NCI-H2029 (cell line): ENCODE measurements at regions not wholly inside any gene's neighbourhood (a gene's known extent, or its start where the extent isn't known, plus 50 kb on each side); places are given as distances from the start of the nearest gene placed in this dataset.
"Not testable (repeated sequence)": the region's sequence is repeated elsewhere in the genome, so short reads cannot be mapped to it uniquely, and the experiment has no call there.

Experiments used
- DNase-seq: peaks from one replicate; lab custom pipeline; 2025; lab: John Stamatoyannopoulos, UW

DNA sequence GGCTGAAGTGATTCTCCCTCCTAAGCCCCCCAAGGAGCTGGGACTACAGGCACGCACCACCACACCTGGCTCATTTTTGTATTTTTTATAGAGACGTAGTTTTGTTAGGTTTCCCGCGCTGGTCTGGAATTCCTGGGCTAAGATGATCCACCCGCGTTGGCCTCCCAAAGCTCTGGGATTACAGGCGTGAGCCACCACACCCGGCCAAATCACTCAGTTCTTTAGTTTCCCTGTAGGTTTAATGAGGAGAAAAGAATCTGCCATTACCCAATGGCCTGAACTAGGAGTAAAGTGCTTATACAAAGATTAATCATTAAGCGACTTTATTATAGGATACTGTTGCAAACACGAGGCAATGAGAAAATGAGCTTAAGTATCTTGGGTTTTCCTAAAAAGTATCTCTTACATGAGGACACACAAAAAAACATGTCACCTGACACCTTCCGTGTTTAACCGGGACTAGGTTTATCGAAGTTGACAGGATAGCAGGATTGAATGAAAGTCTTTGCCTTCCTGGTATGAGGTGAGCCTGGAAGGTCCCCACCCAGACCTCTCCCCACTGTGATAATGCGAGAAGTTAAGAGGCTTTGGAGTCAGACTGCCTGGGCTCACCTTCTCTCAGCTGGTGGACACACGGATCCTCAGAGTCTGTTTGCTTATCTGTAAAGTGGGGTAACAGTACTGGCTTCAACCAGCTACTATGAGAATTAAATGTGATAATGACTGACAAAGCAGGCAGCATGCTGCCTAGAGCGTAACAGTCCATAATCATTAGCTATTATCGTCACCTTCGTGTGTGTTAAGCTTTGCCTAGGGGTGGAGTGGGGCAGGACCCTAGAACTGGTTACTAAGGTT, 133.5 kb upstream of the KRAS start:
- DNase-seq, result no peak

DNA sequence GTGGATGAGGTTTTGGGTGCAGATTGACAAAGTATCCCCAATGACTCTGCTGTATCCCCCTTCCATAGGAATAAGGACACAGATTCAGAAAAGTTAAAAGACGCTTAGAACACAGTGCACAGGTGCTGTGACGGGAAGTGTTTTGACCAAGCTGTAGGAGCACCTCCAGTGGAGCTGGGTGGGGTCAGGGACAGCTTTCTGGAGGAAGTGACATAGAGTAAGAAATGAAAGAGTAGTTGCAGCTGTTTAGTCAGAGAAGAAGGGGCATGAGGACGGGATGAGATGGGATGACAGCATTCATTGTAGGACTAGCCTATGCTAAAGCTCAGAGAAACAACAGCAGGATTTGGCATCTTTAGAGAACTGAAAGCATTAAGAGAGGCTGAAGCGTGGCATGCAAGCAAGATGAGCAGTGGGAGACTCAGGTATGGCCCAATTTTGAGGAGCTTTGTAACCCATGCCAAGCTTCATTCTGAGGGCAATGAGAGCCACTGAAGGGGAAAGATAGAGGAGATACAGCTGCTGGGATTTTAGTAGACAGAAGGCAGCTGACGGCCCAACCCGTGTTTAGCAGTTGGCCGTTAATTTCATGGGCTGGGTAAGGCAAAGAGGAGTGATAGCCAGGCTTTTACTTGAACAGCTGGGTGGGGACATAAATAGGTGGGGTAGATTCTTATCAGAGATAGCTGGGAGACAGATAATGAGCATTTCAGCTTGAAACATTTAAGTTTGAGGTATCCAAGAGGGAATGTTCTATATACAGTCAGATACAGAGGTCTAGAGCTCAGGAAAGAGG, 131.8 kb upstream of the KRAS start:
- no peak for DNase-seq

DNA sequence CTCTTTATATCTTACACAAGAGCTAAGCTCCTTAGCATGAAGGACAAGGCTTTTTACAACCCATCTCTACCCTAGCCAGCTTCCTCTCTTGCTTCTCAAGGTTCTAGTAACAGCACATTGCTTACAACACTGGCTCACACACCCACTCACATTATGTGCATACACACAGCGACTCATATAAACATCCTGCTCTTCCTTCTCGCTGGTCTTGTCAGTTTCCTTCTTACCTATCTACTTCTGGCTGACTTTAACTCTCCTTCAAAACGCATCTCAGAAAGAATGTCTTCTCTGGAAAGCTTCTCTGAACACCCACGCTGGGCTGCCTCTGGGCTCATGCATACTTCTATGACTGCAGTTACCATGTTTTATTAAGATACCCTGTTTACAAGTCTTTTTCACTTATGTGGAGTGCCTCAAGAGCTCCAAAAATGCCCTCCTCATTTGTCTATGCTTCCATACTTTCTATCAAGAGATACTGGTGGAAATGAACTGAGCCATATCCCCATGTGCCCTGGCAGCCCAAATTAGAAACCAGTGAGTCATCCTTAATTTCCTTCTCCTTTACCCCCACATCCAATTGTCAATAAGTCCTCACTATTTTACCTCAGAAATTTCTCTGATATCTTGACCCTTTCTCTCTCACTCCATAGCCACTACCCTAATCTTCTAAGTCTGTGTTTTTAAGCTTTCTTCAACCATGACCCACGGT, 126.9 kb upstream of the KRAS start:
- DNase-seq, result no peak

DNA sequence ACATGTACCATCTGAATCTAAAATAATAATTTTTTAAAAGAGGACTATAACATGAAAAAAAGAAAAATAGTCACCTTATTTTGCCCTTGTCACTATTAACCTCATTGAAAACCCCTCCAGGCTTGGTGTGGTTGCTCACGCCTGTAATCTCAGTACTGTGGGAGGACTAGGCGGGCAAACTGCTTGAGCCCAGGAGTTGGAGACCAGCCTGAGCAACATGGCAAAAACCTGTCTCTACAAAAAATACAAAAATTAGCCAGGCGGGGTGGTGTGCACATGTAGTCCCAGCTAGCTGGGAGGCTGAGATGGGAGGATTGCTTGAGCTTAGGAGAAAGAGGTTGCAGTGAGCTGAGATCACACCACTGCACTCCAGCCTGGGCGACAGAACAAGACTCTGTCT, 126.3 kb upstream of the KRAS start:
- no peak for DNase-seq

DNA sequence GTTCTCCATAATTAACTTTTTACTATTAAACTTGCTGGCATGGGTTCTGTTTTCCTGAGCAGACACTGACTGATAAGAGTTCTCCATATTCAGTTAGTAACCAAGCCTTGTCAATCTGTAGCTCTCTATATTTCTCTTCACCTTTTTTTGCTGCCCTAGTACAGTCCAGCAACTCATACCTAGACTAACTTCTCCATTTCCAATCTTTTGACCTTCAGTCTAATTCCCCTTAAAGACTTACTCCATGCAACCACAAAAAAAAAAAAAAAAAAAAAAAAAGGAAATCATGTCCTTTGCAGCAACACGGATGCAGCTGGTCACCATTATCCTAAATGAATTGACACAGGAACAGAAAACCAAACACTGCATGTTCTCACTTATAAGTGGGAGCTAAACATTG, 125.7 kb upstream of the KRAS start:
- DNase-seq, result no peak

DNA sequence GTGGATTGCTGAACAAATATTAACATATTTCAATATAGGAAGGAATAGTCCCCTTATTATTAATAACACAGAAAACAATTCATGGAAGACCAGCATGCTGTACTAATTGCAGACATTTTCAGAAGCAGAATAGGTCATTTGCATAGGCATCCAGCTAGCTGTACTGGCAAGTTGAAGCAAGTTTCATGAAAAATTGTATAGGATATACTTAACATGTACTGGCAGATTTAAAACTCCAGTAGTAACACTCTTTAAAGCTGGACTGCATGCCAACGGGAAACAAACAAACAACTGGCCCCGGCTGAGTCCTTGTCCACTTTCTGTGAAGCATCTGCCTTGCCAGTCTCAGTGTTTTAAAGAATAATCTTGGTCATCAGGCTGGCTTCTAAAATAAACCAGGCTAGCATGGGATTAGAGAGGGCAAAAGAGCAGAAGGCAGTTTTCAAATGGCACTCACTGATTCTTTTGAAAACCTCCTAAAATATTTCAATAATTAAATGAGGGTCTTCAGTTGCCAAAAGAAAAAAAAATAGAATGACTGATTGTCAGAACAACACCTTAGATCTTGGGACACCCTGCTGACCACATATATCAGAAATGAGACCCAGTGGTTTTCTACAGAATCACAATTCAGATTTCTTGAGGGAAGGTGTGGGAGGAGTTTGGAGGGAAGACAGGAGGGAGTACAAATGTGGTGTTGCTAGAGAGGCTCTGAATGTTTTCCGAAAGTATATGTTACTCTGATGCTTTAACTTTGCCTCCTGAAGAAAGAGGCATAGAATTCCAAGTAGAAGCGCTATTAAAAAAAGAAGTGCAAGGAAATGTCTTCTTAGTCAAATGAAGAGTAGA, 122.5 kb upstream of the KRAS start:
- no peak for DNase-seq

DNA sequence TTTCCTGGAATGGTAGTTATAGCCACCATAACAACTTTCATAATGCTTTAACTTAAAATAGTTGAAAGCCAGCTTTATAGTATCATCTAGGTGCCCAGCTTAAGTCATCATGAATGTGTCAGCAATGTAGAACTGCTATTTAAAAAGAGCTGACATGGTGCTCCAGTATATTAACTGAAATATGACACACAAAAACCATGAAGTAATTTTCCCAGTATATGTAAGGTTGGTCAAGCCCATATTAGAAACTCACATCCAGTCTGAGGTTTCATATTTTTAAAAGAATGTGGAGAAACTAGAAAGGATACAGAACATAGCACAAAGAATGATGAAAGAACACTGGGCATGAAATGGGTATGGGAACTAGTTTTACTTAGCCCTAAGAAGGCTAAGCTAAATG, 121.3 kb upstream of the KRAS start:
- DNase-seq, result no peak

DNA sequence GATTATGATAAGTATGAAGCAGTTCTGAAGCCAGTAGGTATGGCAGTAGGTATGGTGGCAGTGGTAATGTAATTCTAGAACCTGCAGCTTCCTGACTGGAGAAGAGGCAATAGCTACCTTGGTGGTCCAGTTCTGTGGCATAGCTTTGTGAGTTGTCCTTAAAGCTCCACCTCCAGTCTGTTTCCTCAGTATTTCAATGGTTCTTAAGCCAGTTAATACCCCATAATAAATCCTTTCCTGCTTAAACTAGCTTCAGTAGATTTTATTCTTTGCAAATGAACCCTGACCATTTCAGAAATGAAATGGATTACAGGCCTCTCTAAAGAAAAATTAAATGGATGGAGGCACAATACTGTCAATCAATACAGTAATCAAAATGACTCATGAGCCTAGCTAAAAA, 117.8 kb upstream of the KRAS start:
- DNase-seq, result no peak

DNA sequence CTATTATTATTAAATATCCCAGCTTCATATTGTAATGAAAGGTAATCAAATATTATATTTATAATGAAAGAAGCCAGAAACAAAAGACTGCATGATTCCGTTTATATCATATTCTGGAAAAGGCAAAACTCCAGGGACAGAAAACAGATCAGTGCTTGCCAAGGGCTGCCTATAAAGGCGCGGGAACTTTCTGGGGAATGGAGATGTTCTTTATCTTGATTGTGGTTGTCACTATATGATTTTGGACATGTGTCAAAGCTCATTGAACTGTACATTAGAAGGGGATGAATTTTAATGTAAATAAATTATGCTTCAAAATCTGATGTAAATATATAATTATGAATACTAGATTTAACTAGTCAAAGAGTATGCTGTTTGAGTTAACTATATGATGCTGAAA, 115.4 kb upstream of the KRAS start:
- DNase-seq, result no peak

DNA sequence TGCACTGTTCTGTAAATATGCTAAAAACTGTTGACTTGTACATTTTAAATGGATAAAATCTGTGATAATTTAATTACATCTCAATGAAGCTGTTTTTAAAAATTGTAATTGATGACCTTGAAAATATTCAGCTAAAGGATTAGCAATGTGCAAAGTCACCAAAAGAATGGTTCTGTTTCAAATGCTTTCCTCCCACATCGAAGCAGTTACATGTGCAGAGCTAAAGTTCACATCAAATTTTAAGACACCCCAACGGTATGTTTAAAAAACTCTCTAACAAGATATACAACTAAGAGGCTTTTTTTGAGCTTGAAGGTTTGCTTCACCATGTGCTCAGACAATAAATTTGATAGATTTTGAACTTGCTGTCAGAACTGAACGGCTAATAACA, 114.6 kb upstream of the KRAS start:
- no peak for DNase-seq

DNA sequence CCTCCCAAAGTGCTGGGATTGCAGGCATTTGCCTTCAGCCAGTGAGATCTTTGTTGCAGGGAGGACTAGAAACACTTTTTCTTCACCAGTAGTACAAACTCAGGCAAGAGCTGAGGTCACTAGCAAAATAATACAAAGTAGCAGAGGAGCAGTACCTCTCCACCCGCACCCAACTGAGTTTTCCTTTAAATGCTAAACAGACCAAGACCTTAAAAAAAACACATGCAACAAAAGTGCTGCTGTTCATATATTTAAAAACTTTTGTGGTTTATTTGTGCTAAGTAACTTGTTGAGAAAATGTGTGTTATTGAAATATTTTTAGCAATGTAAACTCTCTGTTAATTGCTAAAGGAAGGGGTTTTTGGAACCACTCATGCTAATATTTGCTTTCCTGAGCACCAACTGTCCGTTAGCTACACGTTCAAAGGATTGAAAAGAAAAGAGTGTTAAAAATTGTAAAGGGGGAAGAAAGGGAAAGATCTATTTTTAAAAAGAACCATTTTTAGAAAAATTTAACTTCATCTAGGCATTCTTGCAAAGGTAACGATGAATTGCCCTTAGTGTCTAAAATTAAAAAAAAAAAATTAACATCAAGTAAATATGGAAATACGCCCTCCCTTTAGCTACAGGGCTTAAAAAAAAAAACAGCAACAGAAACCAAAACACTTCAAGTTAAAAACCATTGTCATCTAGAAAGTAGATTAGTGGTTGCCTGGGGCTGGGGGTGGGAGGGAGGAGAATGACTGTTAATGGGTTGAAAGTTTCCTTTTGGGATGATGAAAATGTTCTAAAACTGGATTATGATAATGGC, 114.0 kb upstream of the KRAS start:
- DNase-seq, result no peak

DNA sequence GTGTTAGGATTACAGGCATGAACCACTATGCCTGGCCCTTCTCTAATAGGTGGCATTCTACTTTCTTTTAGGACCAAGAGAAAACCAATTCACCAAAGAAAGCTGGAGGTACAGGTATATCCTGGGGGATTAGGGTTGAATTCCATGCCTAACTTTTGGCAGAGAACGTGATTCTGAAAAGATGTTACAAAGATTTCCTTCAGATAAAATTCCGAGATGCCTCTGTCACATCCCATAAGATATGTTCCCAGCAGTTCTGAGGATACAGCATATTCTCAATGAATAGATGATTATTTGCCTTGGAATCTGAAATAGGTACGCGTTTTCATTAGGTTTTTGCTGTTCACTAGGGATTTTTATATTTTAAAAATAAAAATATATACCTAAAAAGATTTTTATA, 111.9 kb upstream of the KRAS start:
- no peak for DNase-seq

DNA sequence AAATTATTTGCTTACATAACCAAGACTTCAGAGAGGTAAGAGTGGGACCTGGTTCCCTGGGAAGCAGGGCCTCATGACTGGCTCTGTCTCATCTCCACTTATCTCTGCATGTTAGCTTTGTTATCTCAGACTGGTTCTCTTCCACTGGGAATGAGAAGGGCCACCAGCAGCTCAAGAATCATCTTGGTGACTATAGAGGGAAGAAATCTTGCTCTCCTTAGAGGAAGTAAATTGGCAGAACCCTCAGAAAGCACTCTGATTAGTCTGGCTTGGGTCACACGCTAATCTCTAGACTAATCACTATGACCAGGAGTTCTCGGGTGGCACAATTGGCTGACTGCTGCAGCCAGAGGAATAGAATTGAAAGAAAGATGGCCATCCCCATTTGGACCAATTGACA, 110.8 kb upstream of the KRAS start:
- DNase-seq, result no peak

DNA sequence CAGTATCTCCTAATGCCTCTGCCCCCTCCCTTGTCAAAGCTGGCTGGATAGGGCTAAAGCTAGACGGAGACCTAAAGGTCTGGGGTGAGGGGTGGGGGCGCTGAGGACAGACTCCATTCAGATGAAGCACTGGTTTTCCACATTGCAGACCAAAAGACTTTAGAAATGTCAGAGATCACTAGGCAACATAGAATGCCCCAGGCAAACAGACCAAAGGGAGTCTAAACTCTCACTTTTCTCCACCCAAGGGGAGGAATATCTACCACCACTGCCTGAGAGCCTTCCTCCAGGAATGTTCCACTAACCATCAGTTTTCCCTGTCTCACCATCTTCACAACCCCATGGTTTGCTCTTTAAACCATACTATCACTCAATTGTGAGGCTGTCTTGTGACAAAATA, 106.9 kb upstream of the KRAS start:
- DNase-seq, result no peak

DNA sequence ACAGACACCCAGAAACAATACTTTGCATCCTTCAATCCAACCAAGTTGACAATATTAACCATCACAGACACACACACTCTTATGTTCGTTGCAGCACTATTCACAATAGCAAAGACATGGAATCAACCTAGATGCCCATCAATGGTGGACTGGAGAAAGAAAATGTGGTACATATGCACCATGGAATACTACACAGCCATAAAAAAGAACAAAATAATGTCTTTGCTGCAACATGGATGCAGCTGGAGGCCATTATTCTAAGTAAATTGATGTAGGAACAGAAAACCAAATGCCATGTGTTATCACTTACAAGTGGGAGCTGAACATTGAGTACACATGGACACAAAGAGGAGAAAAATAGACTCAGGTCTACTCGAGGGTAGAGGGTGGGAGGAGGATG, 102.2 kb upstream of the KRAS start:
- not testable (repeated sequence) for DNase-seq

DNA sequence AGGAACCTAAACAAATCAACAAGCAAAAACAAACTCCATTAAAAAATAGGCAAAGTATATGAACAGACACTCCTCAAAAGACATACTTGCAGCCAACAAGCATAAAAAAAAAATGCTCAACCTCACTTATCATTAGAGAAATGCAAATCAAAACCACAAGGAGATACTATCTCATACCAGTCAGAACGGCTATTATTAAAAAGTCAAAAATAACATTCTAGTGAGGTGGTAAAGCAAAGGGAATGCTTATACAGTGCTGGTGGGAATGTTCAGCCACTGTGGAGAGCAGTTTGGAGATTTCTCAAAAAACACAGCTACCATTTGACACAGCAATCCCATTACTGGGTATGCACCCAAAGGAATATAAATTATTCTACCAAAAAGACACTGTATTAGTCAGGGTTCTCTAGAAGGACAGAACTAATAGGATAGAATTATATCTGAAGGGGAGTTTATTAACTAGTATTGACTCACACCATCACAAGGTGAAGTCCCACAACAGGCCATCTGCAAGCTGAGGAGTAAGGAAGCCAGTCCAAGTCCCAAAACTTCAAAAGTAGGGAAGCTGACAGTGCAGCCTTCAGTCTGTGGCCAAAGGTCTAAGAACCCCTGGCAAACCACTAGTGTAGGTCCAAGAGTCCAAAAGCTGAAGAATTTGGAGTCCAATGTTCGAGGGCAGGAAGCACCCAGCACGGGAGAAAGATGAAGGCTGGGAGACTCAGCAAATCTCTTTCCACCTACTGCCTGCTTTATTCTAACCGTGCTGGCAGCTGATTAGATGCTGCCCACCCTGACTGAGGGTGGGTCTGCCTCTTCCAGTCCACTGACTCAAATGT, 101.6 kb upstream of the KRAS start:
- no peak for DNase-seq

DNA sequence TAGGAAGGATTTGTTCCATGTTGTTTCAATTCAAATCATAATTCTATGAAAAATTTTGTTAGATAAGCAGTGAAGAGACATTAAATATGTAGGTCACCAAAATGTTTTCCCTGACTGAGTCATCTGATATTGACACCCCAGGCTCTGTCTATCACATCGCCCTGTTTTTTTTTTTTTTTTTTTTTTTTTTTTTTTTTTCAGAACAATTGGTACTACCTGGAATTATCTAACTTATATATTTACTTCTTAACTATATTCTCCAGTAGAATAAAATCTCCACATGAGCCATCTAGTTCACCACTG, 97.8 kb upstream of the KRAS start:
- DNase-seq, result no peak

DNA sequence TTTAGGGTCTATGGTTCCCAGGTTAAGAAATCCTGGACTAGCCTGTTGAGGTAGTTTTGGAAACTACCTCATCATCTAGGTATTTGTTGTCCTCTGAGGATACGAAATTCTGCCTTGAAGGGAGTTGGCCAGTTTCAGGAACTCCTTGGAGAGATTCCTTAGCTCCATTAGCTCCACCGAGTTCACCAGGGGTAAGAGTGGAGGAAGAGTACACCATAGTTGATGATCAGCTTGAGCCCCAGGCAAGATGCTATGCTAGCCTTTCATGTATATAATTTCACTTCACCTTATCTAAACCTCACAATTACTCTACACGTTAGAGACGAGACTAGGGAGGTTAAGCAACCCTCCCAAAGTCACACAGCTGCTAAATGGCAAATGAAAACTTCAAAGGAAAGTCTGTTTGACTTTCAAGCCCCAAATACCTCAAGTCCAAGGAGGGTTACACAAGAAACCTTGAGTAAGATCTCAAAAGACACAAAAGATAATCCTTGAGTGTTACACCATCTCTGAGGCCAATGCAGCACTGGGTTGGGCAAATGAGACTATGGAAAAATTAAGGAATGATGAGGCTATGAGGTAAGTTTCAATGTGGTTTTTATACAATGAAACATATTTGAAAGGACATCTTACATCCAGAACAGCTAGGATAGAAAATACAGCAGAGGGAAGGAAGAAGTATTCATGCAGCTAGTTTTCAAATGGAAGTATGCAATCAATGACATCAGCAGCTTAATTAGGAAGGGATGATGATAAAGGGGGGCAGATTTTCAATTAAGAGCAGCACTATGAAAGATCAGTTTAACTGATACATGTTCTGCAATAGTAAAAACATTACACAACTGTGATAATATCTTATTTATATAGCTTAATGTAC, 97.2 kb upstream of the KRAS start:
- DNase-seq, result no peak

DNA sequence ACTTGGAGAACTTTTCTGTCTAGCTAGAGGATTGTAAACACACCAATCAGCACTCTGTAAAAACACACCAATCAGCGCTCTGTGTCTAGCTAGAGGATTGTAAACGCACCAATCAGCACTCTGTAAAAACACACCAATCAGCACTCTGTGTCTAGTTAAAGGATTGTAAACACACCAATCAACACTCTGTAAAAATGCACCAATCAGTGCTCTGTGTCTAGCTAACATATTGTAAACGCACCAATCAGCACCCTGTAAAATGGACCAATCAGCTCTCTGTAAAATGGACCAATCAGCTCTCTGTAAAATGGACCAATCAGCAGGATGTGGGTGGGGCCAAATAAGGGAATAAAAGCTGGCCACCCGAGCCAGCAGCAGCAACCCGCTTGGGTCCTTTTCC, 91.1 kb upstream of the KRAS start:
- DNase-seq, result not testable (repeated sequence)
